Testis (tissue), 2 donors: ENCODE measurements at regions not wholly inside any gene's neighbourhood (a gene's known extent, or its start where the extent isn't known, plus 50 kb on each side); places are given as distances from the start of the nearest gene placed in this dataset.

ENCODE experiments used
- DNase-seq: peaks from one replicate; pipeline ENCODE4 v3.0.0-alpha.2; 2019
- H3K27ac ChIP-seq, 2 donors: fragments of 200-600 bp; sonication (generic); one replicate each; pipeline ENCODE4 v1.5.1; 2019
- H3K27me3 ChIP-seq: fragments of 200-600 bp; sonication (generic); one replicate; pipeline ENCODE4 v1.5.1; 2019
- H3K36me3 ChIP-seq: fragments of 200-600 bp; sonication (generic); one replicate; pipeline ENCODE4 v1.5.1; 2017; ENCODE audit warnings: low read depth; ENCODE audit errors: missing control alignments
- H3K4me1 ChIP-seq: fragments of 200-600 bp; sonication (generic); one replicate; pipeline ENCODE4 v1.5.1; 2019
- H3K4me3 ChIP-seq, 2 donors: fragments of 200-600 bp; sonication (generic); one replicate each; pipeline ENCODE4 v1.5.1; 2017 to 2019
- H3K9me3 ChIP-seq: fragments of 200-600 bp; sonication (generic); one replicate; pipeline ENCODE4 v1.5.1; 2017
- POLR2A ChIP-seq: fragments of 450-650 bp; IDR thresholded peaks from one replicate; pipeline ENCODE4 v1.6.1; 2017; ENCODE audit warnings: antibody characterized with exemption, mild to moderate bottlenecking, moderate library complexity
- WGBS, 2 donors: methylation state at CpG; one replicate each; pipeline ENCODE4 v1.1.5; 2018; 5-methylcytosine and 5-hydroxymethylcytosine counted together
- intact Hi-C: fragments of 100-400 bp; cut with DNase I; formaldehyde crosslinking; loops from one replicate; pipeline ENCODE4 v1.15.1; 2023; ENCODE audit warnings: low total_unique reads
- TF ChIP-seq, protein P1 (sequence below), 3 experiments: fragments of 450-650 bp in 2 of 3; fragments of 200-600 bp in 1 of 3; sonication (generic) in 1 of 3; IDR thresholded peaks; one replicate each; pipeline ENCODE4 v1.5.1; 2016 to 2019; ENCODE audit warnings: antibody characterized with exemption in 3 of 3, mild to moderate bottlenecking in 2 of 3, moderate library complexity in 1 of 3

- TF ChIP-seq, protein P1, sequence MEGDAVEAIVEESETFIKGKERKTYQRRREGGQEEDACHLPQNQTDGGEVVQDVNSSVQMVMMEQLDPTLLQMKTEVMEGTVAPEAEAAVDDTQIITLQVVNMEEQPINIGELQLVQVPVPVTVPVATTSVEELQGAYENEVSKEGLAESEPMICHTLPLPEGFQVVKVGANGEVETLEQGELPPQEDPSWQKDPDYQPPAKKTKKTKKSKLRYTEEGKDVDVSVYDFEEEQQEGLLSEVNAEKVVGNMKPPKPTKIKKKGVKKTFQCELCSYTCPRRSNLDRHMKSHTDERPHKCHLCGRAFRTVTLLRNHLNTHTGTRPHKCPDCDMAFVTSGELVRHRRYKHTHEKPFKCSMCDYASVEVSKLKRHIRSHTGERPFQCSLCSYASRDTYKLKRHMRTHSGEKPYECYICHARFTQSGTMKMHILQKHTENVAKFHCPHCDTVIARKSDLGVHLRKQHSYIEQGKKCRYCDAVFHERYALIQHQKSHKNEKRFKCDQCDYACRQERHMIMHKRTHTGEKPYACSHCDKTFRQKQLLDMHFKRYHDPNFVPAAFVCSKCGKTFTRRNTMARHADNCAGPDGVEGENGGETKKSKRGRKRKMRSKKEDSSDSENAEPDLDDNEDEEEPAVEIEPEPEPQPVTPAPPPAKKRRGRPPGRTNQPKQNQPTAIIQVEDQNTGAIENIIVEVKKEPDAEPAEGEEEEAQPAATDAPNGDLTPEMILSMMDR (IDR thresholded peaks at IDR 0.05) = no peak
- no peaks in the 10 kb centered on the region for H3K9me3 ChIP-seq
- H3K27ac ChIP-seq = no peak overlapping the region
- H3K36me3 ChIP-seq = no peaks in the 10 kb centered on the region
- no peak for DNase-seq
- 63 to 74% methylated on average over 5 of the region's 5 CpGs for WGBS, 2 donors
- intact Hi-C loops = no loop called here
- no peaks in the 10 kb centered on the region for H3K4me1 ChIP-seq
- no peak overlapping the region for H3K4me3 ChIP-seq
- no peaks in the 10 kb centered on the region for H3K27me3 ChIP-seq
These were observed 96.9 kb downstream of the ADSS2 start for GRCh38 chr1:244354810-244355278.

- H3K9me3 ChIP-seq = no peaks in the 10 kb centered on the region
- no peak overlapping the region for H3K4me3 ChIP-seq
- no peaks in the 10 kb centered on the region for H3K27me3 ChIP-seq
- H3K27ac ChIP-seq = no peak overlapping the region
- no peak for DNase-seq
- no peaks in the 10 kb centered on the region for H3K4me1 ChIP-seq
- intact Hi-C loops = no loop called here
- no peak for TF ChIP-seq POLR2A
- TF ChIP-seq, protein P1 (IDR thresholded peaks at IDR 0.05) = no peak
- WGBS, 2 donors = 91 to 94% methylated on average over 1 of the region's 1 CpG
- no peaks in the 10 kb centered on the region for H3K36me3 ChIP-seq
These were observed 95.3 kb downstream of the ADSS2 start for GRCh38 chr1:244356376-244356775.
